ENCODE measurements at regions not wholly inside any gene's neighbourhood (a gene's known extent, or its start where the extent isn't known, plus 50 kb on each side); places are given as distances from the start of the nearest gene placed in this dataset.

DNA sequence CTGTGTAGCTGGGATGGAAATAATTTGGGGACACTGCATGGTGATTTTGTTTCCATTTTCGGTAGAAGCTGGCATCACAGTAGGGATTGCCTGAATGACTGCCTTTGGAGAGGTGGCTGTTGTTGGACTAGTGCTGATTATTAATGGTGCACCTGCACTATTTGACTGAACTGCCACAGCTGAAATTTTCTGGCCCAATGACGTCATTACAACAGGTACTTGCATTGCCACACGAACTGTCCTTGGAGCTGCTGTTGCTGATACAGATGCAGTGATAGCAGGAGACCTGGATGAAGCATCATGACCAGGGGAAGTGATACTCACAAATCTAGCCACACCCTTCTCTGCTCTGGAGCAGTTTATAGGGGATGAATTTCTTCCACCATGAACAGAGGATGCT, 95.6 kb upstream of the FOXC1 start:
- TF ChIP-seq, protein P1, sequence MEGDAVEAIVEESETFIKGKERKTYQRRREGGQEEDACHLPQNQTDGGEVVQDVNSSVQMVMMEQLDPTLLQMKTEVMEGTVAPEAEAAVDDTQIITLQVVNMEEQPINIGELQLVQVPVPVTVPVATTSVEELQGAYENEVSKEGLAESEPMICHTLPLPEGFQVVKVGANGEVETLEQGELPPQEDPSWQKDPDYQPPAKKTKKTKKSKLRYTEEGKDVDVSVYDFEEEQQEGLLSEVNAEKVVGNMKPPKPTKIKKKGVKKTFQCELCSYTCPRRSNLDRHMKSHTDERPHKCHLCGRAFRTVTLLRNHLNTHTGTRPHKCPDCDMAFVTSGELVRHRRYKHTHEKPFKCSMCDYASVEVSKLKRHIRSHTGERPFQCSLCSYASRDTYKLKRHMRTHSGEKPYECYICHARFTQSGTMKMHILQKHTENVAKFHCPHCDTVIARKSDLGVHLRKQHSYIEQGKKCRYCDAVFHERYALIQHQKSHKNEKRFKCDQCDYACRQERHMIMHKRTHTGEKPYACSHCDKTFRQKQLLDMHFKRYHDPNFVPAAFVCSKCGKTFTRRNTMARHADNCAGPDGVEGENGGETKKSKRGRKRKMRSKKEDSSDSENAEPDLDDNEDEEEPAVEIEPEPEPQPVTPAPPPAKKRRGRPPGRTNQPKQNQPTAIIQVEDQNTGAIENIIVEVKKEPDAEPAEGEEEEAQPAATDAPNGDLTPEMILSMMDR (IDR thresholded peaks at IDR 0.05): no peak
- TF ChIP-seq POLR2A (IDR thresholded peaks at IDR 0.05): no peak

All from testis (tissue), 2 donors.